ENCODE measurements at regions not wholly inside any gene's neighbourhood (a gene's known extent, or its start where the extent isn't known, plus 50 kb on each side); places are given as distances from the start of the nearest gene placed in this dataset.

- Histone ChIP-seq H4K20me1 (ENCODE audit: control insufficient read depth, insufficient read depth, insufficient read length) (no peaks in the 10 kb centered on the region), H2BK5ac (ENCODE audit: insufficient read length, low read length) (no peak overlapping the region), H3K4me1 (ENCODE audit: insufficient read depth, low read length) (peaks cover 21% of the 10 kb centered on the region), H3K23me2 (ENCODE audit: insufficient read length, low read depth, low read length, poor library complexity, severe bottlenecking) (no peaks in the 10 kb centered on the region), H2AFZ (ENCODE audit: low read length) (no peak overlapping the region), H2BK12ac (ENCODE audit: insufficient read length, low read depth, low read length) (no peak overlapping the region), H2BK120ac (ENCODE audit: low read depth, low read length, poor library complexity, severe bottlenecking) (no peak overlapping the region), H2BK15ac (ENCODE audit: low read depth, low read length) (no peak overlapping the region), H3K27ac (ENCODE audit: insufficient read length, low read depth, low read length) (no peak overlapping the region), H3T11ph (ENCODE audit: low read length) (no peak overlapping the region), H4K5ac (ENCODE audit: insufficient read length, low read depth, low read length) (no peak overlapping the region), H2AK5ac (ENCODE audit: insufficient read length, low read length) (no peak overlapping the region), H2BK20ac (ENCODE audit: low read depth, low read length, poor library complexity, severe bottlenecking) (no peak overlapping the region), H3K79me1 (ENCODE audit: insufficient read depth, low read depth, low read length, poor library complexity, severe bottlenecking) (no peaks in the 10 kb centered on the region), H3K9ac (ENCODE audit: extremely low read depth, insufficient read length, low read length) (no peak overlapping the region), H3K27me3 (ENCODE audit: insufficient read depth, low read length) (no peaks in the 10 kb centered on the region), H3K4ac (ENCODE audit: low read depth, low read length) (no peak overlapping the region), H3K79me2 (ENCODE audit: insufficient read depth, low read length) (no peaks in the 10 kb centered on the region), H3K9me3 (ENCODE audit: control insufficient read depth, low read depth, low read length) (no peaks in the 10 kb centered on the region), H3K56ac (ENCODE audit: insufficient read length, low read depth, low read length) (no peak overlapping the region), H4K91ac (ENCODE audit: insufficient read length, low read depth, low read length) (no peak overlapping the region), H3K23ac (ENCODE audit: insufficient read length, low read depth, low read length) (no peak overlapping the region), H3K4me2 (ENCODE audit: insufficient read depth, insufficient read length, low read length) (no peak overlapping the region), H4K8ac (replicated peaks; ENCODE audit: insufficient read length, low read depth, low read length) (no peak overlapping the region), H3K14ac (ENCODE audit: insufficient read depth, low read length) (no peak overlapping the region), H3K18ac (ENCODE audit: insufficient read length, low read depth, low read length) (no peak overlapping the region)
- no peak for DNase-seq
- Mint-ChIP-seq H3K4me1 (peaks cover 46 to 66% of the 10 kb centered on the region in 2 experiments), H3K27me3 (ENCODE audit: low read depth) (no peaks in the 10 kb centered on the region; the same call in 1 of the 2 replicates), H3K4me3 (no peak overlapping the region), H3K27ac (no peak overlapping the region), H3K9me3 (peaks cover 0 to 7% of the 10 kb centered on the region in 2 experiments; a peak in 2 of 5 replicates), H3K36me3 (ENCODE audit: insufficient read depth in 1 of 3, low read depth in 3 of 3) (no peaks in the 10 kb centered on the region; a peak in 1 of 7 replicates)
- TF ChIP-seq CTCF (conservative IDR thresholded peaks at IDR 0.05), result no peak
- no CpG with 5 or more reads among the region's 5 CpGs for WGBS (ENCODE audit: extremely low coverage, insufficient read length, low lambda C conversion rate)
These were observed 58.0 kb upstream of the BOD1L2 start for GRCh38 chr18:57088883-57089282.
